GM19455 (cell line): ENCODE measurements at regions not wholly inside any gene's neighbourhood (a gene's known extent, or its start where the extent isn't known, plus 50 kb on each side); places are given as distances from the start of the nearest gene placed in this dataset.
"Not testable (repeated sequence)": the region's sequence is repeated elsewhere in the genome, so short reads cannot be mapped to it uniquely, and the experiment has no call there.

Experiments used
- ATAC-seq: cut with Tn5 transposase; IDR thresholded peaks from one replicate; pipeline ENCODE4 v1.9.1; 2021; ENCODE audit not compliant: unreplicated experiment

DNA sequence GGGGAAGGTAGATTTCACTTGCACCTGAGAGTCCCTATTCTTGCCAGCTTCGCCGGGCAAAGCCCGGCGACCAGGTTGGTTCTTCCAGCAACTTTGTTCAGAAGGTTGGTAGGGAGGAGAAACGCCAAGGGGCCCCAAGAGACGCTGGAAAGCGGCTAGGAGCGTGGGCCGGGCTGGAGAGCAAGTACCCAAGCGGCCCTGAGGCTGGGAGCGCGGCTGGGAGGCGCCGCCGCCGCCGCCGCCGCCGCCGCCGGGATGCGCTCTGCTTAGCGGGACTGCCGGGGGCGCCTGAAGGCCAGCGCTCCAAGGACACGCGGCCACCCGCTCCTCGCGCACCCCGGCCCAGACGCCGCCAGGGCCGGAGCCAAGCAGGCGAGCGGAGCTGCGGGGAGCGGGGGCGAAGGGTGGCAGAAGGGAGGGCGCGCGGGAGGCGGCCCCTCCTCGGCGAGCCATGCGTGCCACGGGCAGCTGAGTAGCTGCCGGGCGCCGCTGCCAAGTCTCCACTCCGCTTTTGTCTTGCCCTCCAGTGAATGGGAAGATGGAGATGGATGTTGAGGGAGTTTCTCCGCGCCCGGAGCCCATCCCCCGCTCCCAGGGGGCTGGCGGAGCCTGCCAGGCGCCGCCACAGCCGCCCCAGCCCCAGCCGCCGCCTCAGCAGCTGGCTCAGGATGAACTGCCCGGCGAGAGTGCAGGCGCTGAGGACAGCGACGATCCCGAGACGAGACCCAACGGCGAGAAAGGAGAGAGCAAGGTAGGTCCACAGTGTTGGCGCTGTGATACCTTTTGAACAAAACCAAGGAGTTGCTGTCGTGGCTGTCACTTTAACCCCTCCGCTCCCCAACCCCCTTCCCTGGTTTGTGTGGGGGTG, 227.4 kb upstream of the AZI2 start:
- ATAC-seq = no peak

DNA sequence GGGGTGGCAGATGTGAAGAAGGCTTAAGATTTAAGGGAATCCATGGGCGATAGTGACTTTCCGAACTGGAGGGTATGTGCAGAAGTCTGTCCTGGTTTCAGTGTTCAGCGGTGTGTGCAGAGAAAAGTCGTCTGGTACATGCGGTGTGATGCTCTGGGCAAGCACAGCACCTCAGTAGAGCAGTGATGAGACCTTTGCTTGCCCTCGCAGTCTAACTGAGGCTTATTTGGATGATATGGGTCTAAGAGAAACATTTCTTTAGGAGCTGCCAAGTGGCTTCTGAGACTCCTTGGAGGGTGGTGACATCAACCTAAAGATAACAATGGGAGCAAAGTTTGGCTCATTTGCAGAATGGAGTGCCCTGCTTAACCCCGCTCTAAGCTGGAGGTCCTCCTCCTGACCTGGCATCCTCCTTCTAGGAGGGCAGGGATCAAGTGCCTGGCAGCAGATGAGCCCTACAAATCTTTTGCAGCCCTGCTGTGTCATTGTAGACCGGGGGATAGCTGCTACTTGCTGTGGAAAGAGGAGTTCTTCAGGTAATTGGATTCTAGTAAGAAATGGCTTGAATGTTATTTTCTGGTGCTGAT, 228.1 kb upstream of the AZI2 start:
- ATAC-seq = no peak

DNA sequence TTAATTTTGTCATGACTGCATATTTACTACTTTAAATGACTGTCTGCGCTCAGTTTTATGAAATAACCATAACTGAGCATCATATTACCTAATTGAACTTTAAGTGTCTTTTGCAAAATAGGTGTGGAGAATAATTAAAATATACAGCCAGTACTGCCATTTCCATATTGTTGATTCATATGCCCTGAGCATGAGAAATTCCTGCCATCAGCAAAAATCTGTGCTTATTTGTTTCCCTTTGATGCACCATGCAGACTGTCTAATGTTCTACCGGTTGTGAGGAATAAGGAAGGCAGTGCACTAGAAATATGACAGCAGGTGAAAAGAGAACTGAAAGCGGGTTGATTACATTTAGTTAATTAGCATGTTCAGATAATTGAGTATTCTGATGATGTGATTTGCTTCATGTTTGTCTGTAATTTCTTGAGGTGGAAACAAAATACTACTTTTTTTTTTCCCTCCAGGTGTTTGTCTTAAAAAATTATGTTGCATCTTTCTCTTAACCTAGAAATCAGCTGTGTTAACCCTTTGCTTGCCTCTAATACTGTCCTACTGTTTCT, 229.4 kb upstream of the AZI2 start:
- no peak for ATAC-seq

DNA sequence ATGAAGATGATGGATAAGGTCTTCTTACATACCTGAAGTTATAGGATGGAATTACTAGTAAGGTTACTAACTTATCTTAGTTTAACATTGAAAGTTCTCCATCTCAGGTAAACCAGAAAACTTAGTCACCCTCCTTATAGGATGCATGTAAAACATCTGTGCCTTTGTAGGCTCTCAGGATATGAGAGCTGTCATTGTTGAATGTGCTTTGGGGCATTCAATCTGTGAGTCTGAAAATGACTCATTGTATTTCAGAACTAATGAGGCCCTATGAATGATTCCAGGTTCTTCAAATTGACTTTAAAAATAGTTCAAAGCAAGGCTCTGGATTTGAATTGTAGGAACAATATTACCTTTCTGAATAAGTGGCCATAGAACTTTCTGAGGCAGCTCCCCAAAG, 237.7 kb upstream of the AZI2 start:
- ATAC-seq = no peak

DNA sequence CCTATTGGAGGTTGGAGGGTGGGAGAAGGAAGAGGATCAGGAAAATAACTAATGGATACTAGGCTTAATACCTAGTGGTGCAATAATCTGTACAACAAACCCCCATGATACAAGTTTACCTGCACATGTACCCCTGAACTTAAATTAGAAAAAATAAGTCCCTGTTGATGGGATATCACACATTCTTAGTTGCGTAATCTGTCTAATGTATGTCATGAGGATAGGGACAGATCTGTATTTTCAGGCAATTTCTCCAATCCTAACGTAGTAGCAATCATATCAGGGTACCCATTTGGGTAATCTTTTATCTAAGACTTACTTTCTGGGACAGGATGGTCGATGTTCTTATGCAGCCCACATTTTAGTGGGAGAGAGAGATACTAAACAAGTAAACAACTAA, 239.1 kb upstream of the AZI2 start:
- no peak for ATAC-seq

DNA sequence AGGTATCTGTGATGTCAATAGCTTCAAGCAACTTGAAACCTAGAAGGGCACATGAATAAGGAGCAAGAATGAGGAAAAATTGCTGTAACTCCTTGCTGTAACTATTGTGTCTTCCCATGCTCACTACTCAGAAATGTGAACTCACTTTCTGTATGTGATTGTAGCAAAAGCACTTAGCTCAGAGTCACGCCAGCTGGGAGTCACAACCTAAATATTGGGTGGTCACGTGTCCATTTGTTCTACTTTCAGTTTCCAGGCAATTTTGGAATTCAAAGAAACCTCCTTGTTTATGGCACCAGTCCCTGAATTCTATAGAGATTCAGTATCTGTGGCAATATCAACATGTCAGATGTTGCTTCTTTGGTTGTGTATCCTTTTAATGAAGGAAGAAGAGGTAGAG, 241.6 kb upstream of the AZI2 start:
- no peak for ATAC-seq

DNA sequence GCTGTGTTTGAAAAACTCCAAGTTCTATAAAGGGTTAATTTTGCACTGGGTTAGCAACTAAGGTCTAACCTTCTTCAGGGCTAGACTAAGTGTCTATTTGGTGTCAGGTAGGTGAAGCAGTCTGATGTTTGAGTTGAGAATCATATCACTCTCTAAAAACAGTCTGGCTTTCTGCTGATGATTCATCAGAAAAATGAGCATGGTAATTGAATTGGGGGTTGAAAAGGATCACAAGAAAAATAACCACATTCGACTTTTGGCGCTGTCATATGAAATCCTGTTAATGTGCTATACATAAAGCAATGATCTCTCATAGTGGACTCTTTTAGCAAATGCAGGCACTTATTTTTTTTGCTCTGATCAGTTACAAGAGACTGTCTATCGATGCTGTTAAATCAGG, 242.2 kb upstream of the AZI2 start:
- ATAC-seq = no peak

DNA sequence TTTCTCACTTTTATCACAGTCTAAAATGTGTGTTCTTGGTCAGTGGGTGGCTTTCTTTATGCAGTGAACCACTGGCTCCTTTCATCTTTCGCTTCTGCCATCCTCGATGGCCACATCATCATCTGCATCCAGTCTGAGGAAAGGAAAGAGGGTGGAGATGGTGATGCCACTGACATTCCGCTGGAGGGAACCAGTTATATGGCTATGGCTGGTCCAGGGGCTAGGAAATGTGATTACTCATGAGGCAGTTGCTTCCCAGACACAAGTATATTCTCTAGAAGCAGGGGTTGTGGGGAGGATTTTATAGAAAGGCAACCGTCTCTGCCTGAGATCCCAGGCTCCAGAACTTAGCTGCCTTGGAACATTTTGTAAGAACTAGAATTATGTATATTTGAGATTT, 246.7 kb upstream of the AZI2 start:
- ATAC-seq = no peak

DNA sequence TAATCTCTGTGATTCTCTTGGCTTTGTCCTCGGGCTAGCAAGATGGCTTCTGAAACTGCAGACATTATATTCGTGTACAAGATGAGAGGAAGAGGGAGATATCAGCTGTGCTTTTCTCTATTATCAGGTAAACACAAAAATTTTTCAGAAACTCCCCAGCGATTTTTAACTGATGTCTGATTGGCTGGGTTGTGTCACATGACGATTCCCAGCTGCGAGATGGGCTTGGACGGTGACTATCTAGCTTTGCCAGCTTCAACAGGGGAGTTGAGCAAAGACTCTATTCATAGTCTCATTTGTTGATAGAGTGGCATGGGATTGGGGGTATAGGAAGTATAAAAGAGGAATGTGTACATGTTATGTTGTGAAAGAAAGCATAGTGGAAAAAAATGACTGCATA, 248.8 kb upstream of the AZI2 start:
- no peak for ATAC-seq

DNA sequence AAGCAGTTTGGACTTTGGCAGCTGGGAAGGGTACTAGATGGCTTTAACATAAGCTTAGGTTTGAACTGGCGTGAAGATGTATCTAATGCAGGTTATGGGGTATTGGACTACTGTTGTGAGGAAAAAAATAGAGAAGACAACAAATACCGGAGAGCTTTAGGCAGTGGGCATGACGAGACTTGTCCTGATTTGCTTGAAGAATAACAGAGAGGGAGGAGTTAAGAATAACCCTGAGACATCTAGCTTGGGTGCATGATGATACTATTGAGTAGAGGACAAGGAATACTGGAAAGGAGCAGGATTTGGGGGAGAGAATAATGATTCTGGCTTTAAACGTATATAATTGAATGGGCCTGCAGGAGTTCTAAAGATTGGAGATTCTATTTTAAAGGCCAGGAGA, 249.5 kb upstream of the AZI2 start:
- ATAC-seq = no peak

DNA sequence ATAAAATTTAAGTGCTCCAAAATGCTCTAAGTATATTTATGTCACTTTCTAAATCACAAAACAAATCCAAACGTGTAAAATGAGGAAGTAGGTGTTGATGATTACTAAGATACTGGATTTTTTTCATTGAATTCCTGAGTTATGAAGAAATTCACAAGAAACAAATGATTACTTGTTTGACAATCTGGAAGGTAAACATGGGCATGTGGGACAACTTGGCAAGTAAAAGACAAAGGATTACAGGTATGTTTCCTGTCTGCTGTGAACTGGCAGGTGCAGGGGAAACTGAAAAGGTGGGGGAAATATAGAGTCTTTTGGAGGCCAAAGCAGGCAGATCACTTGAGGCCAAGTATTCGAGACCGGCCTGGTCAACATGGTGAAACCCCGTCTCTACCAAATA, 252.7 kb upstream of the AZI2 start:
- no peak for ATAC-seq

DNA sequence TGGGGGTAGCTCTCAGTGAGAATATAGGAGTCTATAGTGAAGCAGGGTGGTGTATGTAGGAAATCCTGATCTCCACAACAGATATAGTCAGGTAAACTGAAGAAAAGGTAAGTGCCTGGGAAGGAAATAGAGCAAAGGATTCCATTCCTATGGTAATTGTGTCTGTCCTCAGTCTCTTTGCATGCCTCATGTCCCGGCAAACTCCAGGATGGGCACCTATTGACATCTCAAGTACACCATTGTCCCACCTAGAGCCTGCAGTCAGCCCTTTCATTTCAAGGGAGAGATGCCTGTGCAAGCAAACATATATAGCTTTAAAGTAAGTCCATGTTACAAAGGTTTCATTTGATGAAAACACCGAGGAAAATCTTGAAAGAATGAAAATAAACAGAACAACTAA, 257.7 kb upstream of the AZI2 start:
- no peak for ATAC-seq

DNA sequence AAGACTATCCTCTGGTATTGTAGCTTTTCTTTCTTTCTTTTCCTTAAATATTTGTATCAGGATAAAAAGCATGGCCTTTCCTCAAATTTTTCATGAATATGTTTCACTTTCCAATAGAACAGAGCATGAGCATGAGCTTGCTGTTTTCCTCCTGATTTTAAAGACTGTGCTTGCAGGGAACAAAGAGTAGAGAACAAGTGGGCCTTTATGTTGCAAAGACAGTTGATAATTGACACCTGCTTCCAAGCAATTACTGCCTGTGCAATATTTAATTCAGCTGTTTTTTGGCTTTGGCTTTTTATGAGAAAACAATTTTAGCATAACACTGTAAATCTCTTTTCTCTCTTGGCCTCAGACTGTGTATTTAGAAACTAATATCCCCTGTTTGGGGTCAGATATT, 263.6 kb upstream of the AZI2 start:
- no peak for ATAC-seq

DNA sequence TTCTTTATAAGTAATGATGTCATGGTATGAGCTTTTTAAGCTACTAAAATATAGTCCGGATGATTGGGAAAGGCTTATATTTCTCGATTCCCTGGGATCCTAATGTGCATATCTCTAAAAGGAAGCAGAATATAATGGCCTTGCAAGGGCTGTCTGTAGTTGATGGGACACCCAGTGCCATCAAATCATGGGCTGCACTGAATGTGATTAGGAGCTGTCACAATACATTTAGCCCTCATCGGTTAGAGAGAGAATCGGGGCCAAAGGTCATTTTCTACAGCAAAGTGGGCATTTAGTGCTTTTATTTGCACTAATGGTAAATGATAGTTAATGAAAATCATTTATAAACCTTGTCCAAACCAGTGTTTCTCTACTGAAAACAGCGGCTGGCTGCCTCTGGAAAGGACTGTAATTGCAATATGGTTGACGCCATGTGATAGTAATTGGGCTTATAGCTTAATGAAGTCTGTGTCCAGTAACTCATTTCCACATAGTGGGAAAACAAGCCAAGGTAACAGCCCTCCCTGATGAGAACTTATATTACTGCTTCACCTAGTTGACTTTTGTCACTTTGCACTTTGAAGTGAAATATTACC, 265.0 kb upstream of the AZI2 start:
- ATAC-seq = no peak

DNA sequence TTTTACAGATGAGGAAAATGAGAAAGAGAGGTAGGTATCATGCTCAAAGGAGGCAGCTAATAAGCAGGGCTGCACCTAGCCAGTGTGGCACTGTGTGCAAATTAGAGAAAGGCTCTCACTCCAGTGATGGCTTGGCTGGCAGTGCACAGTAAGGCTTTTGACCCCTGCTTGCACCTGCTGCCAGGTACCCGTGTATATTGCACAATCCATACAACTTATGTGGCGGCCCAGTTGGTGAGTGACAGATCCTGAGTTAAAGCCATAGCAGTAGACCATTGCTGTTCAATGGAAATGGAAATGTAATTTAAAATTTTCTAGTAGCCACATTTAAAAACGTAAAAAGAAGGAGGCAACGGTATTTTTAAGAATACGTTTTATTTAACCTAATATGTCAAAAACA, 266.4 kb upstream of the AZI2 start:
- no peak for ATAC-seq

DNA sequence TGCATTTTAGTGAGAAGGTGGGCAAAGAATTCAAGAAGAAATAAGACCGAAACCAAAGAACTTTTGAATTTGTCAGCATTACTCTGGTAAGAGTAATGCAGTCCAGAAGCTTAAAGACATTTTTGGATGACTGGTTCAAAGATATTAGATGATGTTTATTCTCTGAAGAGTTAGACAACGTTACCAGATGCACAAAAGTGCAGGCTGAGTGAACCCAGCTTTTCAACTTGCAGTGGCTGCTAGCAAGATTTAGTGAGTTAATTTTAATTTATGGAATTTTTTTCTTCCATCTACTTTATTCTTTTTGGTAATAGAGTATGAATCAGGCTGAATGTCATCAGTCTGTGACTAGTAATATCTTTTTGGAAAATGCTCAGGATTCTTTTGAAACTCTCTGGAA, 267.3 kb upstream of the AZI2 start:
- ATAC-seq = no peak

DNA sequence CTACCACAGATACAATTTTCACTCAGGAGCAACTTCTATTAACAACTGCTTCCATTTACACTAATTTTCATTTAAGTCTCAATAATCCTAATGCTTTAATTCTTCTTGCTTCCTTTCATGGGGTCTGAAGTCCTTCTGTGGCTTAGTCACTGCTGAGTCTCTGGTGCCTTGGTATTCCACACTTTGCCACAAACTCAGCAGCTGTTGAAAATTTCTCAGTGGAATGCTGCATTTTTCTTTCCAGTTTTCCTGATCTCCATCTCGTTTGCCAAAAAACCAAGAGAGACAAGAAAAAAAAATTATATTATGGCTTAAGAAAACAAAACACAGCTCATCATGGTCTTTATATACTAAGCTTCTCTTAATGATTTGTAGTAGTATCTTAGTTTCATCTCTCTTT, 269.2 kb upstream of the AZI2 start:
- no peak for ATAC-seq

DNA sequence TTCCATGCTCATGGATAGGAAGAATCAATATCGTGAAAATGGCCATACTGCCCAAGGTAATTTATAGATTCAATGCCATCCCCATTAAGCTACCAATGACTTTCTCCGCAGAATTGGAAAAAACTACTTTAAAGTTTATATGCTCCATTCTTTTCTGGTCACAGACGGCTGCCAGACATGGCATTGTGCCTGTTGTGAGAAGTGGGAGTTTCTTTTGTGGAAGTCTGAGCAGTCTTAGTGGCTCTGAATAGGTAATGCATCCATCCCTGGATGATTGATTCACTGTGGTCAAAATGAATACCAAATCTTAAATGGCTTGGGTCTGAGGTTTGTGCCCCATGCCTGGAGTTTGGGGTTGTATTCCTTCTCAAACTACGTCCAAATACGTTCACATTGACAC, 274.5 kb upstream of the AZI2 start:
- no peak for ATAC-seq

DNA sequence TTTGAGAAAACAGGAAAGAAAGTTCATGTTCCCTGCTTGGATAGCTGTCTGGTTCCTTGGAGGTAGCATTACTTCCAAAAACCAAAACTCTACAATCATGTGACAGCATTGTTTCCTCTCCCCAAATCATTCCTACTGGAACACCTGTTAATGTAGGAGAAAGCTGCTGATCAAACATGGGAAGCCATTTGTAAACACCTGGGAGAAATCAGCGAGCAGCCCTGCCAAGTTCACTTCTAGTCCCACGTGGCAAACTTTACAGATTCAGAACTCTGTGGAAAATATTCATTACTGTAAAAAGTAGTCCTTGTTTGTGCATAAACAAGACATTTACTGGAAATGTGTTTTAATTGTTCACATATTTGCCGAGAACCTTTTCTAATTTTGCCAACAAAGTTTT, 275.5 kb upstream of the AZI2 start:
- ATAC-seq = no peak

DNA sequence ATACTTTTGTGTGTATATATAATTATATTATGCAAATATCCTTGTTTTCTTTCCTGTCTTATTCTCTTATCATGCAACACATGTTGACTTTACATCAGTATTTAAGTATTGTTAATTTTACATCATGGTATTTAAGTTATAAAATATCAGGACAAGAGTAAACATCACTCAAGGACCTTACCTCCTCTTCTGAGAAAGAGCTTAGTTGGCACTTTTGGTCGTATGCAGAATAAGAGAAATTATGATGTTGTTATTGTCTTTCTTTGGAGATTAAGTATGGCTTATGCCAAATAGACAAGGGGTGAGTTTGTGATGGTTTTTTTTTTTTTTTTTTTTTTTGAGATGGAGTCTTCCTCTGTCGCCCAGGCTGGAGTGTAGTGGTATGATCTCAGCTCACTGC, 279.2 kb upstream of the AZI2 start:
- ATAC-seq = not testable (repeated sequence)

DNA sequence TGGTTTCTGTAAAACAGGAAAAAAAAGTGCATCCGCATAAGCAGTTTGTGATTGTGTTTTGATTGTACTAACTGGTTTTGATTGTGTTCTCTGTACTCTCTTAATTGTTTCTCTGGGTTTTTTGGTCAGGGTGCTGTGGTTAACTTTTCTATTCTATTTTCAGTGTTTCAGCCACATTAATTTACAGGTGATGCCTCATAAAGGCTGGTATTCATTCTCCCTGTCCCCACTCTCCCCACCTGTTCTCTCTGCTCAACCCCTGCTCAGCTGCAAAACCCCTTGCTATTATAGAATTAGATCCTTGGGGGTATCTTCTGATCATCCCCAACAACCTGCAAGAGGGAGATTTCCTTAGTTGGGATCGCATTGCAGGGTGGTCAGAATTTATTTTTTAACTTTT, 285.4 kb upstream of the AZI2 start:
- no peak for ATAC-seq

DNA sequence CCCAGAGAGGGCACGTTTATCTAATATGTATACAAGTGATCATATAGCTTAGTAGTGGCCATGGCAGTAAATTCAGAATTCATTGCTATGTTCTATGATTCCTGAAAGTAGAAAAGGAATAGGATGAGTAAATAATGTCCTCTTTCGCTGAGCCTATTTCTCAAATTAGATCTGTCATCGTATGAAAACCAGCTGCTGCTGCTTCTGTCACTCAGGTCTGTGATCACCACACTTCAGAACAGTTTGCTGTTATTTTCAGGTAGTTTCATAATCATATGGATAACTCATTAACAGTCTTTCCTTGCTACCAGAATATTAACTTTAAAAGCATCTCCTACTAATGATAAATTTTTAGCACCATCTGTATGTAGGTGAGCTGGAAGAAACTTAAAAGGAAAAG, 289.1 kb upstream of the AZI2 start:
- no peak for ATAC-seq
